Esophagus squamous epithelium (tissue), 4 donors: ENCODE measurements at regions not wholly inside any gene's neighbourhood (a gene's known extent, or its start where the extent isn't known, plus 50 kb on each side); places are given as distances from the start of the nearest gene placed in this dataset.

Source experiments
- CTCF ChIP-seq, 6 experiments: fragments of 450-650 bp in 4 of 6; fragments of 200-600 bp in 2 of 6; sonication (generic) in 2 of 6; IDR thresholded peaks; one replicate each; pipeline ENCODE4 v1.5.1; 2016 to 2019; ENCODE audit warnings: antibody characterized with exemption in 6 of 6, mild to moderate bottlenecking in 4 of 6, moderate library complexity in 4 of 6
- POLR2A ChIP-seq, 4 donors: fragments of 450-650 bp; IDR thresholded peaks; one replicate each; pipeline ENCODE4 v1.6.1; 2017; ENCODE audit warnings: antibody characterized with exemption in 4 of 4, mild to moderate bottlenecking in 4 of 4, moderate library complexity in 3 of 4

GRCh38 chr3:71887256-71887655, 102.3 kb upstream of the PROK2 start:
- TF ChIP-seq CTCF (IDR thresholded peaks at IDR 0.05) (no peak), POLR2A (IDR thresholded peaks at IDR 0.05) (no peak)
